ENCODE measurements at regions not wholly inside any gene's neighbourhood (a gene's known extent, or its start where the extent isn't known, plus 50 kb on each side); places are given as distances from the start of the nearest gene placed in this dataset.

- intact Hi-C loops (cut with DNase I): no loop called here
- H3K9me3 ChIP-seq: peaks cover 0 to 14% (median 0%) of the 10 kb centered on the region in 12 donors
- H3K27ac ChIP-seq: no peak overlapping the region
- no peaks in the 10 kb centered on the region for H3K36me3 ChIP-seq
- TF ChIP-seq CTCF (IDR thresholded peaks at IDR 0.05): no peak
- no peak for TF ChIP-seq POLR2A (IDR thresholded peaks at IDR 0.05)
- ATAC-seq (no peak), DNase-seq (no peak)
- H3K27me3 ChIP-seq: no peaks in the 10 kb centered on the region
- 59 to 80% (median 64%) methylated on average over 1 of the region's 1 CpG for WGBS, 4 donors
- no peaks in the 10 kb centered on the region for H3K4me1 ChIP-seq
- H3K4me3 ChIP-seq: no peak overlapping the region
Measured at GRCh38 chr2:13779996-13780395, 852.5 kb upstream of the LRATD1 start.

- H3K4me1 ChIP-seq: no peaks in the 10 kb centered on the region
- DNase-seq (no peak), ATAC-seq (no peak)
- intact Hi-C loops (cut with DNase I): no loop called here
- no peaks in the 10 kb centered on the region for H3K27me3 ChIP-seq
- no peaks in the 10 kb centered on the region for H3K36me3 ChIP-seq
- H3K27ac ChIP-seq: no peak overlapping the region
- TF ChIP-seq POLR2A (IDR thresholded peaks at IDR 0.05) (no peak), CTCF (IDR thresholded peaks at IDR 0.05) (no peak)
- H3K9me3 ChIP-seq: peaks cover 0 to under 1% (median 0%) of the 10 kb centered on the region in 12 donors
- H3K4me3 ChIP-seq: no peak overlapping the region
- 35 to 43% (median 40%) methylated on average over 3 of the region's 3 CpGs for WGBS, 4 donors
Measured at GRCh38 chr2:13791019-13791547, 841.4 kb upstream of the LRATD1 start.

- TF ChIP-seq POLR2A (IDR thresholded peaks at IDR 0.05) (no peak), CTCF (IDR thresholded peaks at IDR 0.05) (no peak)
- H3K4me3 ChIP-seq: no peak overlapping the region
- WGBS, 4 donors: 86 to 94% (median 90%) methylated on average over 5 of the region's 5 CpGs
Measured at GRCh38 chr2:13806539-13806938, 826.0 kb upstream of the LRATD1 start.

GRCh38 chr2:13813236-13813635 is 819.3 kb upstream of the LRATD1 start:
- Histone ChIP-seq H3K27me3 (no peaks in the 10 kb centered on the region), H3K4me3 (no peak overlapping the region), H3K9me3 (no peaks in the 10 kb centered on the region), H3K4me1 (no peaks in the 10 kb centered on the region), H3K27ac (no peak overlapping the region), H3K36me3 (no peaks in the 10 kb centered on the region)
- intact Hi-C loops (cut with DNase I): no loop called here
- TF ChIP-seq CTCF (IDR thresholded peaks at IDR 0.05): no peak
- no peak for TF ChIP-seq POLR2A (IDR thresholded peaks at IDR 0.05)
- 67 to 73% (median 70%) methylated on average over 4 of the region's 4 CpGs for WGBS, 4 donors
- ATAC-seq (no peak), DNase-seq (no peak)

More at GRCh38 chr2:13806539-13806938, 826.0 kb upstream of the LRATD1 start:
- intact Hi-C loops (cut with DNase I): no loop called here
- DNase-seq (no peak), ATAC-seq (no peak)
- peaks cover 0 to 5% (median 0%) of the 10 kb centered on the region in 12 donors for H3K9me3 ChIP-seq
- H3K4me1 ChIP-seq: no peaks in the 10 kb centered on the region
- no peaks in the 10 kb centered on the region for H3K36me3 ChIP-seq
- H3K27me3 ChIP-seq: no peaks in the 10 kb centered on the region
- H3K27ac ChIP-seq: no peak overlapping the region

Measured in heart left ventricle (tissue), 16 donors.